Lung (tissue), 11 donors: ENCODE measurements at regions not wholly inside any gene's neighbourhood (a gene's known extent, or its start where the extent isn't known, plus 50 kb on each side); places are given as distances from the start of the nearest gene placed in this dataset.

Experiments used
- ATAC-seq: fragments of 200-7000 bp; cut with Tn5 transposase; one replicate; pipeline ENCODE4 v1.9.1; 2020; ENCODE audit warnings: moderate number of reproducible peaks; ENCODE audit not compliant: insufficient read depth, low FRiP score
- DNase-seq, 3 donors: peaks; one replicate each; pipeline ENCODE4 v3.0.0-alpha.2; 2013 to 2017
- H3K27ac ChIP-seq, 2 donors: one replicate each; pipeline ENCODE4 v1.5.1; 2013; ENCODE audit warnings: mild to moderate bottlenecking in 2 of 2, moderate library complexity in 2 of 2, control low read depth in 1 of 2, inconsistent platforms in 1 of 2, low read depth in 1 of 2, low read length in 1 of 2
- H3K27me3 ChIP-seq, 3 donors: one replicate each; pipeline ENCODE4 v1.5.1; 2013; ENCODE audit warnings: low read length in 2 of 3; ENCODE audit not compliant: control insufficient read depth in 3 of 3, insufficient read depth in 3 of 3
- H3K36me3 ChIP-seq, 4 donors: one replicate each; pipeline ENCODE4 v1.5.1; 2013; ENCODE audit warnings: low read length in 4 of 4, mild to moderate bottlenecking in 1 of 4, moderate library complexity in 1 of 4; ENCODE audit not compliant: control insufficient read depth in 4 of 4, insufficient read depth in 4 of 4
- H3K4me1 ChIP-seq, 5 donors: one replicate each; pipeline ENCODE4 v1.5.1; 2013; ENCODE audit warnings: low read length in 5 of 5, mild to moderate bottlenecking in 2 of 5, moderate library complexity in 1 of 5; ENCODE audit not compliant: control insufficient read depth in 5 of 5, insufficient read depth in 5 of 5
- H3K4me3 ChIP-seq: one replicate; pipeline ENCODE4 v1.5.1; 2013; ENCODE audit warnings: mild to moderate bottlenecking, control low read depth, moderate library complexity
- H3K9ac ChIP-seq, 2 donors: one replicate each; pipeline ENCODE4 v1.5.1; 2013; ENCODE audit warnings: low read length in 2 of 2, control low read depth in 1 of 2; ENCODE audit not compliant: insufficient read depth in 1 of 2
- H3K9me3 ChIP-seq, 4 donors: one replicate each; pipeline ENCODE4 v1.5.1; 2013; ENCODE audit warnings: low read length in 3 of 4, mild to moderate bottlenecking in 1 of 4, moderate library complexity in 1 of 4; ENCODE audit not compliant: control insufficient read depth in 4 of 4, insufficient read depth in 3 of 4
- CTCF ChIP-seq: IDR thresholded peaks from 2 replicates; pipeline ENCODE4 v1.5.1; 2012; ENCODE audit warnings: mild to moderate bottlenecking; ENCODE audit errors: control extremely low read depth, extremely low read depth
- WGBS, 2 donors: extraction: QIAGEN DNeasy Blood & Tissue Kit; methylation state at CpG; one replicate each; pipeline ENCODE4 v1.1.7; 2013; 5-methylcytosine and 5-hydroxymethylcytosine counted together
- donor health status: control.
- donor health status: control.
- donor health status: Bipolar disorder and iron deficiency.
- donor health status: healthy.
- donor health status: DM: yes; HTN: yes; CAD: no.

DNA sequence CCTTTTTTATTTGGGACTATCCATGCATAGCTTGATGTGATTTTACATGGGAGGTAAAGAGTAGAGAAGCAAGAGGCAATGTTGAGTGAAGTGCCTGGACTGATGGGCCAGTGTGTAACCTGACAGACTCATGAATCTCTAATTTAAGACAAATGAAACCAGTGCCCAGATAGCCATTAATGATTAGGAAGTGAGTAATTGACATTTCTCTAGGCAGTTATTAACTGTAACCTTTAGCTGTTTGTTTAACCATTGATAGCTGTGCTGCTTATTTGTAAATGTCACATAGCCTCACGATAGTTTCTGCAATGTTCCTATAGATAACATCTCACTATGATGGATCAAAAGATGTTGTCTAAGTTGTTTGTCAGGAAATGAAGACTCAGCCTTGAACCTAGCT is 1047.5 kb upstream of the SPRY2 start:
- Histone ChIP-seq H3K4me3 (no peak overlapping the region), H3K27me3 (no peaks in the 10 kb centered on the region), H3K4me1 (no peaks in the 10 kb centered on the region), H3K9me3 (peaks cover 0 to 4% (median 0%) of the 10 kb centered on the region in 4 donors), H3K9ac (no peak overlapping the region), H3K27ac (no peak overlapping the region), H3K36me3 (no peaks in the 10 kb centered on the region)
- ATAC-seq (no peak), DNase-seq (no peak)
- WGBS, 2 donors = 23 to 24% methylated on average over 1 of the region's 1 CpG
- TF ChIP-seq CTCF = no peak

GRCh38 chr13:81383444-81383843 is 1042.5 kb upstream of the SPRY2 start:
- Histone ChIP-seq H3K9me3 (no peaks in the 10 kb centered on the region), H3K36me3 (no peaks in the 10 kb centered on the region), H3K27me3 (no peaks in the 10 kb centered on the region), H3K9ac (no peak overlapping the region), H3K4me1 (no peaks in the 10 kb centered on the region), H3K4me3 (no peak overlapping the region), H3K27ac (no peak overlapping the region)
- DNase-seq = no peak
- no peak for ATAC-seq
- 88 to 91% methylated on average over 5 of the region's 5 CpGs for WGBS, 2 donors
- no peak for TF ChIP-seq CTCF

DNA sequence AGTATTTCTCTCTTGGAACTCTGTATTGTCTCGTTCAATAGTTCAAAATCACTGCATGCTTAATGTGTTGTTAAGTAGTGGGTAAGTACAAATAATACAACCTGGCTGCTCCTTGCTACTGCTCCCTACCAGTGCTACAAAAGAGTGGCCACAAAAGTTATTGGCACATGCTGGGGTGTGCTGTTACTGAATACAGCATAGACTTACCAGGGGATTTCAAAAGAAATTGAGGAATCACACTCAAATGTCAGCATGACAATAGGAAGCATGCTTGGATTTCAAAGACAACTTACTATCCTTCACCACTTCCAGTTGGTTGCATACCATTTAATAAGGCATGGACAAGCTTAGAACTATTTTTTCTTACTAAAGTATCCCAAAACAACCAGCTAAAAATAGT is 1041.3 kb upstream of the SPRY2 start:
- no peak overlapping the region for H3K4me3 ChIP-seq
- DNase-seq (no peak), ATAC-seq (no peak)
- no peaks in the 10 kb centered on the region for H3K9me3 ChIP-seq
- no peak for TF ChIP-seq CTCF
- H3K4me1 ChIP-seq = no peaks in the 10 kb centered on the region
- 62 to 64% methylated on average over 1 of the region's 1 CpG for WGBS, 2 donors
- no peaks in the 10 kb centered on the region for H3K36me3 ChIP-seq
- no peak overlapping the region for H3K9ac ChIP-seq
- no peaks in the 10 kb centered on the region for H3K27me3 ChIP-seq
- no peak overlapping the region for H3K27ac ChIP-seq

- DNase-seq (no peak), ATAC-seq (no peak)
- no peak overlapping the region for H3K27ac ChIP-seq
- H3K4me3 ChIP-seq = no peak overlapping the region
- H3K4me1 ChIP-seq = no peaks in the 10 kb centered on the region
- 61 to 71% methylated on average over 1 of the region's 1 CpG for WGBS, 2 donors
- TF ChIP-seq CTCF = no peak
- no peaks in the 10 kb centered on the region for H3K9me3 ChIP-seq
- H3K36me3 ChIP-seq = no peaks in the 10 kb centered on the region
- no peaks in the 10 kb centered on the region for H3K27me3 ChIP-seq
- H3K9ac ChIP-seq = no peak overlapping the region
Observed at GRCh38 chr13:81381560-81381959, 1040.6 kb upstream of the SPRY2 start.
